ENCODE measurements at regions not wholly inside any gene's neighbourhood (a gene's known extent, or its start where the extent isn't known, plus 50 kb on each side); places are given as distances from the start of the nearest gene placed in this dataset.

GRCh38 chr7:19508821-19509220 is 200.0 kb downstream of the POLR1F start:
- no peak for TF ChIP-seq CTCF (IDR thresholded peaks at IDR 0.05; ENCODE audit: insufficient read depth, low read depth, low read length)
- TF ChIP-seq EZH2 (IDR thresholded peaks at IDR 0.05; ENCODE audit: insufficient read depth, low read length): no peak
- H3K27me3 Mint-ChIP-seq (ENCODE audit: low read depth, unreplicated experiment): no peaks in the 10 kb centered on the region
- no peaks in the 10 kb centered on the region for H3K79me2 ChIP-seq (ENCODE audit: insufficient read depth, low read length)
- no peak overlapping the region for H3K9ac ChIP-seq (ENCODE audit: low read length)
- H3K4me1 ChIP-seq (ENCODE audit: insufficient read depth, low read length): peaks cover 3% of the 10 kb centered on the region
- no peak overlapping the region for H3K4me2 ChIP-seq (ENCODE audit: low read length)
- no peaks in the 10 kb centered on the region for H3K9me3 Mint-ChIP-seq (ENCODE audit: unreplicated experiment)
- H4K20me1 ChIP-seq (ENCODE audit: insufficient read depth, low read length): no peaks in the 10 kb centered on the region
- H3K4me1 Mint-ChIP-seq (ENCODE audit: low read depth, unreplicated experiment): no peaks in the 10 kb centered on the region
- no peak overlapping the region for H3K4me3 ChIP-seq (ENCODE audit: insufficient read depth, low read depth, low read length)
- FAIRE-seq (no peak), DNase-seq (ENCODE audit: low read depth) (no peak)
- no peaks in the 10 kb centered on the region for H3K36me3 Mint-ChIP-seq (ENCODE audit: low read depth, unreplicated experiment)
- H3K27me3 ChIP-seq (ENCODE audit: insufficient read depth, low read length): no peaks in the 10 kb centered on the region
- no peaks in the 10 kb centered on the region for H3K36me3 ChIP-seq (ENCODE audit: insufficient read depth, low read length)
- no peak overlapping the region for H3K4me3 Mint-ChIP-seq (ENCODE audit: unreplicated experiment)
- no peak overlapping the region for H2AFZ ChIP-seq (ENCODE audit: low read depth, low read length)
- no peak overlapping the region for H3K27ac ChIP-seq (ENCODE audit: low read depth, low read length)
- H3K9me3 ChIP-seq (ENCODE audit: insufficient read depth, low read depth, low read length): no peaks in the 10 kb centered on the region
- H3K27ac Mint-ChIP-seq (ENCODE audit: unreplicated experiment): no peak overlapping the region

GRCh38 chr7:19508124-19508523 is 200.7 kb downstream of the POLR1F start:
- Histone ChIP-seq H4K20me1 (ENCODE audit: insufficient read depth, low read length) (no peaks in the 10 kb centered on the region), H3K79me2 (ENCODE audit: insufficient read depth, low read length) (no peaks in the 10 kb centered on the region), H3K4me2 (ENCODE audit: low read length) (no peak overlapping the region), H3K27me3 (ENCODE audit: insufficient read depth, low read length) (no peaks in the 10 kb centered on the region), H3K9me3 (ENCODE audit: insufficient read depth, low read depth, low read length) (no peaks in the 10 kb centered on the region), H3K27ac (ENCODE audit: low read depth, low read length) (no peak overlapping the region), H3K36me3 (ENCODE audit: insufficient read depth, low read length) (no peaks in the 10 kb centered on the region), H3K4me3 (ENCODE audit: insufficient read depth, low read depth, low read length) (no peak overlapping the region), H3K9ac (ENCODE audit: low read length) (no peak overlapping the region), H2AFZ (ENCODE audit: low read depth, low read length) (no peak overlapping the region), H3K4me1 (ENCODE audit: insufficient read depth, low read length) (peaks cover 3% of the 10 kb centered on the region)
- DNase-seq (ENCODE audit: low read depth): no peak
- Mint-ChIP-seq H3K4me3 (ENCODE audit: unreplicated experiment) (no peak overlapping the region), H3K27me3 (ENCODE audit: low read depth, unreplicated experiment) (no peaks in the 10 kb centered on the region), H3K4me1 (ENCODE audit: low read depth, unreplicated experiment) (no peaks in the 10 kb centered on the region), H3K27ac (ENCODE audit: unreplicated experiment) (no peak overlapping the region), H3K9me3 (ENCODE audit: unreplicated experiment) (no peaks in the 10 kb centered on the region), H3K36me3 (ENCODE audit: low read depth, unreplicated experiment) (no peaks in the 10 kb centered on the region)
- FAIRE-seq: no peak
- no peak for TF ChIP-seq EZH2 (IDR thresholded peaks at IDR 0.05; ENCODE audit: insufficient read depth, low read length)
- TF ChIP-seq CTCF (IDR thresholded peaks at IDR 0.05; ENCODE audit: insufficient read depth, low read depth, low read length): no peak

- FAIRE-seq: no peak
- no peak overlapping the region for H2AFZ ChIP-seq (ENCODE audit: low read depth, low read length)
Observed at GRCh38 chr7:19491821-19492452, 216.9 kb downstream of the POLR1F start.

More at GRCh38 chr7:19491821-19492452, 216.9 kb downstream of the POLR1F start:
- Mint-ChIP-seq H3K4me3 (ENCODE audit: unreplicated experiment) (no peak overlapping the region), H3K27ac (ENCODE audit: unreplicated experiment) (no peak overlapping the region), H3K9me3 (ENCODE audit: unreplicated experiment) (peaks cover 3% of the 10 kb centered on the region), H3K36me3 (ENCODE audit: low read depth, unreplicated experiment) (no peaks in the 10 kb centered on the region), H3K4me1 (ENCODE audit: low read depth, unreplicated experiment) (no peaks in the 10 kb centered on the region), H3K27me3 (ENCODE audit: low read depth, unreplicated experiment) (no peaks in the 10 kb centered on the region)
- H3K4me3 ChIP-seq (ENCODE audit: insufficient read depth, low read depth, low read length): no peak overlapping the region
- H3K27ac ChIP-seq (ENCODE audit: low read depth, low read length): no peak overlapping the region
- no peaks in the 10 kb centered on the region for H3K27me3 ChIP-seq (ENCODE audit: insufficient read depth, low read length)
- no peaks in the 10 kb centered on the region for H3K36me3 ChIP-seq (ENCODE audit: insufficient read depth, low read length)
- H4K20me1 ChIP-seq (ENCODE audit: insufficient read depth, low read length): no peaks in the 10 kb centered on the region
- TF ChIP-seq EZH2 (IDR thresholded peaks at IDR 0.05; ENCODE audit: insufficient read depth, low read length) (no peak), CTCF (IDR thresholded peaks at IDR 0.05; ENCODE audit: insufficient read depth, low read depth, low read length) (peak; percentile 63)
- peaks cover 4% of the 10 kb centered on the region for H3K9me3 ChIP-seq (ENCODE audit: insufficient read depth, low read depth, low read length)
- no peak overlapping the region for H3K9ac ChIP-seq (ENCODE audit: low read length)
- no peaks in the 10 kb centered on the region for H3K79me2 ChIP-seq (ENCODE audit: insufficient read depth, low read length)
- H3K4me2 ChIP-seq (ENCODE audit: low read length): no peak overlapping the region
- no peaks in the 10 kb centered on the region for H3K4me1 ChIP-seq (ENCODE audit: insufficient read depth, low read length)
- peak; percentile 10 for DNase-seq (ENCODE audit: low read depth)
